Thyroid gland (tissue), 4 donors: ENCODE measurements at regions not wholly inside any gene's neighbourhood (a gene's known extent, or its start where the extent isn't known, plus 50 kb on each side); places are given as distances from the start of the nearest gene placed in this dataset.

Experiments
- CTCF ChIP-seq, 6 experiments: fragments of 200-600 bp in 3 of 6; fragments of 450-650 bp in 3 of 6; sonication (generic) in 3 of 6; IDR thresholded peaks; one replicate each; pipeline ENCODE4 v1.5.1; 2016 to 2019; ENCODE audit warnings: antibody characterized with exemption in 6 of 6, mild to moderate bottlenecking in 2 of 6, inconsistent platforms in 1 of 6, moderate library complexity in 1 of 6
- POLR2A ChIP-seq, 2 donors: fragments of 450-650 bp; IDR thresholded peaks; one replicate each; pipeline ENCODE4 v1.6.1; 2017; ENCODE audit warnings: antibody characterized with exemption in 2 of 2, mild to moderate bottlenecking in 2 of 2, moderate library complexity in 1 of 2

DNA sequence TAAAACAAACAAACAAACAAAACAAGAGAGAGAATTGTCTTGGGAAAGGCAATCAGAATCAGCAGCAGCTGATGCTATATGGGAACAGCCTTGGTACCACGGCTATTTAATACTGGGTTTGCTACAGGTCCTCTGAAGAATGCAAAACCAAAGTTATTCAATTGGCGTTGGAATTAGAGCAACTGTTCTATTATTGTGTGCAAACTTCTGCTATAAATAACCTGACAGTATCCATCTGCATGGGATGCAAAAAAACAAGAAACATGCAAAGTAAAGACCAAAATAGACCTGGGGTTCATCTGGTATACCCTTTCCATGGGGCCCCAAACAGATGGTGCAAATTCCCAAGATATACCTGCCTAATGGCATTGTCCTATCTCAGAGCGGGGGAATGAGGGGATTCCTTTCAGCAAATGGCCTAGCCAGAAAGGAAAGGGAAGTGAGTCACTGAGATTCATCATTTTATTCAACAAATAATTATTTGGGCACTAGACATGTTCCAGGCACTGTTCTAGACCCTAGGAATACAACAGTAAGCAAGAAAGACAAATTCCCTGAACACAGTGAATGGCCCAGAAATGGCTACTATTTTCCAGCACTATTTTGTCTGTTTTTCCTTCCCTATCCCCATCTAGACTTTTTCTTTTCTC, 268.9 kb downstream of the FBXW7 start:
- TF ChIP-seq CTCF (IDR thresholded peaks at IDR 0.05) (no peak), POLR2A (IDR thresholded peaks at IDR 0.05) (no peak)
